HepG2 (cell line): ENCODE measurements at regions not wholly inside any gene's neighbourhood (a gene's known extent, or its start where the extent isn't known, plus 50 kb on each side); places are given as distances from the start of the nearest gene placed in this dataset.

ENCODE experiments used
- ATAC-seq: fragments of 200-7000 bp; cut with Tn5 transposase; 3 replicates; pipeline ENCODE4 v1.9.1; 2020; ENCODE audit warnings: mild to moderate bottlenecking, moderate library complexity
- BruUV-seq: library from RNA; stranded (reverse); fragments of 400-500 nt; replicated peaks from 2 replicates; lab custom pipeline; 2021; lab: Mats Ljungman, UMichigan
- CTCF ChIA-PET: fragments of 300-600 bp; formaldehyde crosslinking; extraction: SDS; loops from one replicate; lab custom pipeline; 2021; ENCODE audit warnings: low total read pairs, inconsistent platforms, low intra/inter-chr PET ratio; lab: Yijun Ruan, JAX
- POLR2A ChIA-PET: fragments of 350-600 bp; sonication (Branson Sonifier 250); formaldehyde crosslinking; loops from one replicate; lab custom pipeline; 2020; ENCODE audit warnings: antibody characterized with exemption, inconsistent platforms; lab: Yijun Ruan, JAX
- DNase-seq: peaks from one replicate; pipeline ENCODE4 v3.0.0-alpha.2; 2015; ENCODE audit warnings: low spot score
- FAIRE-seq: peaks from 3 replicates; lab custom pipeline; 2011; peaks lifted over from hg19 to GRCh38; lab: Jason Lieb, UNC
- H2AFZ ChIP-seq: one replicate; pipeline ENCODE4 v1.6.1; 2011; ENCODE audit warnings: low read length, inconsistent platforms
- H3K27ac ChIP-seq: fragments of 300-600 bp; 3 replicates; pipeline ENCODE4 v1.8.0; 2011; ENCODE audit warnings: mixed run types, mild to moderate bottlenecking, mixed read lengths, low read length, inconsistent platforms; ENCODE audit not compliant: insufficient read depth; ENCODE audit errors: extremely low read length
- H3K27me3 ChIP-seq, 2 experiments: fragments of 200-600 bp in 1 of 2; 2 replicates in 1 of 2; 3 replicates in 1 of 2; pipeline versions ENCODE4 v1.6.0 to v1.8.0; 2011; ENCODE audit warnings: low read length in 2 of 2, mild to moderate bottlenecking in 2 of 2, moderate library complexity in 2 of 2, inconsistent platforms in 1 of 2; ENCODE audit not compliant: insufficient read depth in 2 of 2, control insufficient read depth in 1 of 2
- H3K36me3 ChIP-seq, 2 experiments: fragments of 200-600 bp in 1 of 2; replicated peaks in 1 of 2; 2 replicates in 1 of 2; 3 replicates in 1 of 2; pipeline versions ENCODE4 v1.5.1 to v1.8.0; 2011; ENCODE audit warnings: low read length in 2 of 2, inconsistent platforms in 1 of 2; ENCODE audit not compliant: insufficient read depth in 2 of 2, control insufficient read depth in 1 of 2
- H3K4me1 ChIP-seq: 2 replicates; pipeline ENCODE4 v1.5.1; 2012; ENCODE audit warnings: low read length, inconsistent platforms; ENCODE audit not compliant: insufficient read depth
- H3K4me2 ChIP-seq: 2 replicates; pipeline ENCODE4 v1.6.0; 2011; ENCODE audit warnings: low read depth, low read length, inconsistent platforms
- H3K4me3 ChIP-seq, 3 experiments: fragments of 200-600 bp in 1 of 3; sonication (generic), shearing (Covaris generic) in 1 of 3; replicated peaks in 1 of 3; 2 replicates each; pipeline ENCODE4 v1.5.1; 2011 to 2016; ENCODE audit warnings: low read length in 3 of 3, inconsistent platforms in 2 of 3, low read depth in 2 of 3, mild to moderate bottlenecking in 2 of 3, control low read depth in 1 of 3, mixed read lengths in 1 of 3; ENCODE audit not compliant: insufficient read depth in 1 of 3
- H3K79me2 ChIP-seq: one replicate; pipeline ENCODE4 v1.6.1; 2011; ENCODE audit warnings: low read length, inconsistent platforms; ENCODE audit not compliant: insufficient read depth
- H3K9ac ChIP-seq: 2 replicates; pipeline ENCODE4 v1.6.0; 2011; ENCODE audit warnings: mild to moderate bottlenecking, low read depth, low read length, inconsistent platforms; ENCODE audit not compliant: insufficient read depth
- H3K9me3 ChIP-seq: 2 replicates; pipeline ENCODE4 v1.5.1; 2012; ENCODE audit warnings: mild to moderate bottlenecking, low read length
- H4K20me1 ChIP-seq: 2 replicates; pipeline ENCODE4 v1.6.0; 2011; ENCODE audit warnings: inconsistent platforms, mild to moderate bottlenecking, low read length, moderate library complexity; ENCODE audit not compliant: insufficient read depth
- IKZF5 ChIP-seq: IDR thresholded peaks from 2 replicates; pipeline ENCODE4 v1.6.1; 2018; ENCODE audit warnings: missing genetic modification reagents, mild to moderate bottlenecking, missing compliant biosample characterization
- KMT2A ChIP-seq: sonication (generic); formaldehyde crosslinking; IDR thresholded peaks from 2 replicates; pipeline ENCODE4 v1.4.0; 2020; ENCODE audit warnings: missing genetic modification reagents
- MTF1 ChIP-seq: sonication (generic); formaldehyde crosslinking; IDR thresholded peaks from 2 replicates; pipeline ENCODE4 v1.5.0; 2020; ENCODE audit warnings: missing genetic modification reagents
- ZFP1 ChIP-seq: IDR thresholded peaks from 2 replicates; pipeline ENCODE4 v1.6.1; 2016
- ZNF10 ChIP-seq: sonication (generic); formaldehyde crosslinking; IDR thresholded peaks from 2 replicates; pipeline ENCODE4 v1.4.0; 2020; ENCODE audit warnings: mild to moderate bottlenecking, low read depth, missing genetic modification reagents, borderline replicate concordance
- ZNF562 ChIP-seq: sonication (generic); formaldehyde crosslinking; IDR thresholded peaks from 2 replicates; pipeline ENCODE4 v1.8.0; 2022; ENCODE audit warnings: missing genetic modification reagents, borderline replicate concordance
- ZNF576 ChIP-seq: sonication (generic); formaldehyde crosslinking; IDR thresholded peaks from 2 replicates; pipeline ENCODE4 v1.4.0; 2020; ENCODE audit warnings: mild to moderate bottlenecking, missing genetic modification reagents
- WGBS: methylation state at CpG from one replicate; pipeline ENCODE4 v1.1.6; 2017; ENCODE audit warnings: low lambda C conversion rate; 5-methylcytosine and 5-hydroxymethylcytosine counted together
- in situ Hi-C: cut with HindIII; loops from 2 replicates; pipeline ENCODE4 v1.10.0; 2017; ENCODE audit warnings: low pct_unique_long_range_greater_than_20kb; ENCODE audit not compliant: extremely low pct_ligation_motif_present
- intact Hi-C: fragments of 100-400 bp; cut with micrococcal nuclease; formaldehyde crosslinking; loops from one replicate; pipeline ENCODE4 v1.10.0; 2022; ENCODE audit not compliant: unreplicated experiment
- TF ChIP-seq, protein P1 (sequence below): sonication (generic); formaldehyde crosslinking; IDR thresholded peaks from 2 replicates; pipeline ENCODE4 v1.4.0; 2020; ENCODE audit warnings: mild to moderate bottlenecking, missing genetic modification reagents

- no peaks in the 10 kb centered on the region for H3K9me3 ChIP-seq
- no peaks in the 10 kb centered on the region for H3K79me2 ChIP-seq
- ChIA-PET CTCF (no interaction called here), POLR2A (no interaction called here)
- H3K4me1 ChIP-seq: no peaks in the 10 kb centered on the region
- FAIRE-seq: no peak
- no peak overlapping the region for H3K9ac ChIP-seq
- in situ Hi-C loops: no loop called here
- H3K27ac ChIP-seq: no peak overlapping the region
- H3K36me3 ChIP-seq: no peaks in the 10 kb centered on the region
- ATAC-seq: no peak
- no peak overlapping the region for H3K4me2 ChIP-seq
- H3K4me3 ChIP-seq: no peak overlapping the region
- no peak overlapping the region for H2AFZ ChIP-seq
- 4% methylated on average over 7 of the region's 12 CpGs for WGBS
- no peak for DNase-seq
- no TSS peak for BruUV-seq
- H4K20me1 ChIP-seq: no peaks in the 10 kb centered on the region
- H3K27me3 ChIP-seq: peaks cover 1 to 69% of the 10 kb centered on the region in 2 experiments; a peak in 4 of 5 replicates
- intact Hi-C loops: no loop called here
- TF ChIP-seq ZNF576 (CRISPR knock-in tag) (no peak), KMT2A (CRISPR knock-in tag) (no peak), ZNF10 (no peak)
- TF ChIP-seq, all 625 proteins: peak for 0
Observed at GRCh38 chr16:86639354-86639753, 61.0 kb downstream of the FOXL1 start.

DNA sequence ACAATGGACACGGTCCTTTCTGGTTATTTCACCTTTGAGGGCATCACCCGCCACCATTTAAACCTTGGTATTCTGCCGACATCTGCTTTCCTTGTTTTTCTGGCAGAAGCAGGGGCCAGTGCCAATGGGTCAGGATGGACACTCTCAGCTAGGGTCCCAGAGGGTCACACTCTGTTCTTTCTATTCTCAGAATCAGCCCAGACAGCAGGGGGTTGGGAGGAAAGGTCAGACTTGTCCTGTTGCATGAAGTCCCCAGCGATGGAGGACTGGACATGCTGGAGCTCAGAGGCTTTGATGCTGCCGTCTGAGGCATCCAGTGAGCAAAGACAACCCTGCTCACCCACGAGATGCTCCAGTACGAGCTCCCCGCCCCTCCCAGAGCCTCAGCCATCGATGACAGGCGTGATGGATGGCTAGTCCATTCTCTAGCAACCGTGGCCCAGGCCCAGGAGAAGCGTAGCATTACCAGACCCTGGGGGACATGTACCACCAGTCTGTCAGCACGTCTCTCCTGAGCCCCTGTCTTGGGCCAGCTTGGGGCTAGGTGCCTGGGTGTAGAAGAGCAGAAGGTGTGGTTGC, 62.0 kb downstream of the FOXL1 start:
- intact Hi-C loops: no loop called here
- ATAC-seq: no peak
- Histone ChIP-seq H3K79me2 (no peaks in the 10 kb centered on the region), H3K27me3 (peaks cover 0 to 69% of the 10 kb centered on the region in 2 experiments; a peak in 4 of 5 replicates), H4K20me1 (no peaks in the 10 kb centered on the region)
- 19% methylated on average over 12 of the region's 13 CpGs for WGBS
- CTCF ChIA-PET: no interaction called here
- DNase-seq: no peak
- TF ChIP-seq ZNF562 (CRISPR knock-in tag) (no peak), IKZF5 (CRISPR knock-in tag) (no peak), ZFP1 (CRISPR knock-in tag) (no peak), MTF1 (no peak)
- TF ChIP-seq, protein P1, sequence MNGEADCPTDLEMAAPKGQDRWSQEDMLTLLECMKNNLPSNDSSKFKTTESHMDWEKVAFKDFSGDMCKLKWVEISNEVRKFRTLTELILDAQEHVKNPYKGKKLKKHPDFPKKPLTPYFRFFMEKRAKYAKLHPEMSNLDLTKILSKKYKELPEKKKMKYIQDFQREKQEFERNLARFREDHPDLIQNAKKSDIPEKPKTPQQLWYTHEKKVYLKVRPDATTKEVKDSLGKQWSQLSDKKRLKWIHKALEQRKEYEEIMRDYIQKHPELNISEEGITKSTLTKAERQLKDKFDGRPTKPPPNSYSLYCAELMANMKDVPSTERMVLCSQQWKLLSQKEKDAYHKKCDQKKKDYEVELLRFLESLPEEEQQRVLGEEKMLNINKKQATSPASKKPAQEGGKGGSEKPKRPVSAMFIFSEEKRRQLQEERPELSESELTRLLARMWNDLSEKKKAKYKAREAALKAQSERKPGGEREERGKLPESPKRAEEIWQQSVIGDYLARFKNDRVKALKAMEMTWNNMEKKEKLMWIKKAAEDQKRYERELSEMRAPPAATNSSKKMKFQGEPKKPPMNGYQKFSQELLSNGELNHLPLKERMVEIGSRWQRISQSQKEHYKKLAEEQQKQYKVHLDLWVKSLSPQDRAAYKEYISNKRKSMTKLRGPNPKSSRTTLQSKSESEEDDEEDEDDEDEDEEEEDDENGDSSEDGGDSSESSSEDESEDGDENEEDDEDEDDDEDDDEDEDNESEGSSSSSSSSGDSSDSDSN (CRISPR knock-in tag): no peak
- TF ChIP-seq, all 625 proteins: peak for 0
- Histone ChIP-seq H3K4me1 (no peaks in the 10 kb centered on the region), H3K9ac (no peak overlapping the region), H3K27ac (no peak overlapping the region), H3K9me3 (no peaks in the 10 kb centered on the region), H3K4me2 (no peak overlapping the region), H3K4me3 (no peak overlapping the region), H3K36me3 (no peaks in the 10 kb centered on the region), H2AFZ (no peak overlapping the region)
- POLR2A ChIA-PET: no interaction called here
- BruUV-seq: no TSS peak
- in situ Hi-C loops: no loop called here
- FAIRE-seq: no peak
